ENCODE measurements at regions not wholly inside any gene's neighbourhood (a gene's known extent, or its start where the extent isn't known, plus 50 kb on each side); places are given as distances from the start of the nearest gene placed in this dataset.

GRCh38 chr2:67660015-67660602 lies 263.0 kb downstream of the ETAA1 start:
- TF ChIP-seq, protein P1, sequence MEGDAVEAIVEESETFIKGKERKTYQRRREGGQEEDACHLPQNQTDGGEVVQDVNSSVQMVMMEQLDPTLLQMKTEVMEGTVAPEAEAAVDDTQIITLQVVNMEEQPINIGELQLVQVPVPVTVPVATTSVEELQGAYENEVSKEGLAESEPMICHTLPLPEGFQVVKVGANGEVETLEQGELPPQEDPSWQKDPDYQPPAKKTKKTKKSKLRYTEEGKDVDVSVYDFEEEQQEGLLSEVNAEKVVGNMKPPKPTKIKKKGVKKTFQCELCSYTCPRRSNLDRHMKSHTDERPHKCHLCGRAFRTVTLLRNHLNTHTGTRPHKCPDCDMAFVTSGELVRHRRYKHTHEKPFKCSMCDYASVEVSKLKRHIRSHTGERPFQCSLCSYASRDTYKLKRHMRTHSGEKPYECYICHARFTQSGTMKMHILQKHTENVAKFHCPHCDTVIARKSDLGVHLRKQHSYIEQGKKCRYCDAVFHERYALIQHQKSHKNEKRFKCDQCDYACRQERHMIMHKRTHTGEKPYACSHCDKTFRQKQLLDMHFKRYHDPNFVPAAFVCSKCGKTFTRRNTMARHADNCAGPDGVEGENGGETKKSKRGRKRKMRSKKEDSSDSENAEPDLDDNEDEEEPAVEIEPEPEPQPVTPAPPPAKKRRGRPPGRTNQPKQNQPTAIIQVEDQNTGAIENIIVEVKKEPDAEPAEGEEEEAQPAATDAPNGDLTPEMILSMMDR (IDR thresholded peaks at IDR 0.05 in 4 of 5, conservative IDR thresholded peaks at IDR 0.05 in 1 of 5): no peak
- TF ChIP-seq POLR2A (IDR thresholded peaks at IDR 0.05): no peak

Measured in gastrocnemius medialis (tissue), 4 donors.